Endothelial cell of umbilical vein (primary cell): ENCODE measurements at regions not wholly inside any gene's neighbourhood (a gene's known extent, or its start where the extent isn't known, plus 50 kb on each side); places are given as distances from the start of the nearest gene placed in this dataset.
"Not testable (repeated sequence)": the region's sequence is repeated elsewhere in the genome, so short reads cannot be mapped to it uniquely, and the experiment has no call there.

Experiments used
- BruUV-seq: library from RNA; stranded (reverse); fragments of 400-500 nt; replicated peaks from 2 replicates; lab custom pipeline; 2021; lab: Mats Ljungman, UMichigan
- CTCF ChIA-PET: fragments of 300-600, 350-600 bp; sonication (Branson Sonifier 250); formaldehyde crosslinking; loops from one replicate; lab custom pipeline; 2021; ENCODE audit warnings: antibody characterized with exemption, inconsistent platforms; lab: Charles Lee
- POLR2A ChIA-PET: fragments of 300-600, 350-600 bp; sonication (Branson Sonifier 250); formaldehyde crosslinking; loops from one replicate; lab custom pipeline; 2021; ENCODE audit warnings: antibody characterized with exemption, inconsistent platforms; lab: Charles Lee
- DNase-seq: peaks from one replicate; pipeline ENCODE4 v3.0.0-alpha.2; 2011; ENCODE audit warnings: low read depth, low spot score
- FAIRE-seq: peaks from 2 replicates; lab custom pipeline; 2011; peaks lifted over from hg19 to GRCh38; lab: Jason Lieb, UNC
- H2AFZ ChIP-seq: 2 replicates; pipeline ENCODE4 v1.6.0; 2012; ENCODE audit warnings: low read depth, low read length, control low read depth, inconsistent platforms
- H3K27ac ChIP-seq: 2 replicates; pipeline ENCODE4 v1.5.1; 2011; ENCODE audit warnings: low read depth, mild to moderate bottlenecking, control low read depth, low read length, moderate library complexity; ENCODE audit not compliant: insufficient read depth
- H3K27me3 ChIP-seq, 2 experiments: 2 replicates each; pipeline versions ENCODE4 v1.6.0 to v1.6.1; 2011; ENCODE audit warnings: low read length in 2 of 2, mixed read lengths in 1 of 2; ENCODE audit not compliant: control insufficient read depth in 2 of 2, insufficient read depth in 2 of 2
- H3K36me3 ChIP-seq, 2 experiments: 2 replicates in 1 of 2; 3 replicates in 1 of 2; pipeline ENCODE4 v1.5.1; 2011; ENCODE audit warnings: low read length in 2 of 2, mild to moderate bottlenecking in 1 of 2, moderate library complexity in 1 of 2; ENCODE audit not compliant: control insufficient read depth in 2 of 2, insufficient read depth in 2 of 2; ENCODE audit errors: extremely low read depth in 1 of 2
- H3K4me1 ChIP-seq: 3 replicates; pipeline ENCODE4 v1.5.1; 2011; ENCODE audit warnings: mild to moderate bottlenecking, low read length; ENCODE audit not compliant: control insufficient read depth, insufficient read depth; ENCODE audit errors: extremely low read depth
- H3K4me2 ChIP-seq: 2 replicates; pipeline ENCODE4 v1.6.1; 2011; ENCODE audit warnings: low read length, control low read depth, mixed read lengths; ENCODE audit not compliant: insufficient read depth
- H3K4me3 ChIP-seq, 3 experiments: fragments of 200-600 bp in 1 of 3; sonication (generic), shearing (Covaris generic) in 1 of 3; replicated peaks in 1 of 3; 2 replicates each; pipeline ENCODE4 v1.5.1; 2011 to 2016; ENCODE audit warnings: control low read depth in 3 of 3, low read length in 3 of 3, mild to moderate bottlenecking in 2 of 3, inconsistent platforms in 1 of 3, low read depth in 1 of 3, moderate library complexity in 1 of 3; ENCODE audit not compliant: insufficient read depth in 1 of 3
- H3K79me2 ChIP-seq: 2 replicates; pipeline ENCODE4 v1.6.0; 2012; ENCODE audit warnings: low read length, inconsistent platforms; ENCODE audit not compliant: control insufficient read depth, insufficient read depth
- H3K9ac ChIP-seq: replicated peaks from 2 replicates; pipeline ENCODE3; 2011; ENCODE audit warnings: low read length, control low read depth; ENCODE audit not compliant: insufficient read depth; ENCODE audit errors: extremely low read depth
- H3K9me1 ChIP-seq: replicated peaks from 3 replicates; pipeline ENCODE4 v1.6.0; 2011; ENCODE audit warnings: mild to moderate bottlenecking, low read length; ENCODE audit not compliant: control insufficient read depth, insufficient read depth; ENCODE audit errors: extremely low read depth
- H3K9me3 ChIP-seq: replicated peaks from 2 replicates; pipeline ENCODE4 v1.5.1; 2012; ENCODE audit warnings: low read length, inconsistent platforms; ENCODE audit not compliant: control insufficient read depth, insufficient read depth
- H4K20me1 ChIP-seq: replicated peaks from 2 replicates; pipeline ENCODE3; 2011; ENCODE audit warnings: mild to moderate bottlenecking, low read length; ENCODE audit not compliant: control insufficient read depth, insufficient read depth; ENCODE audit errors: extremely low read depth
- FOS ChIP-seq: IDR thresholded peaks from 2 replicates; pipeline ENCODE4 v1.6.1; 2011; ENCODE audit warnings: mild to moderate bottlenecking, low read length, moderate library complexity, borderline replicate concordance; ENCODE audit not compliant: insufficient read depth
- POLR2A ChIP-seq: IDR thresholded peaks from 2 replicates; pipeline ENCODE4 v1.6.1; 2012; ENCODE audit warnings: low read depth, mild to moderate bottlenecking, control low read depth, low read length
- dilution Hi-C: fragments of 300-500 bp; cut with MboI; formaldehyde crosslinking; loops from one replicate; pipeline ENCODE4 v1.15.0; 2019; ENCODE audit warnings: low sequenced_read_pairs; ENCODE audit not compliant: extremely low pct_ligation_motif_present
- intact Hi-C: fragments of 100-400 bp; cut with micrococcal nuclease; formaldehyde crosslinking; loops from one replicate; pipeline ENCODE4 v1.10.0; 2022
- TF ChIP-seq, protein P1 (sequence below): IDR thresholded peaks from 2 replicates; pipeline ENCODE4 v1.6.1; 2011; ENCODE audit not compliant: insufficient read depth, insufficient read length

DNA sequence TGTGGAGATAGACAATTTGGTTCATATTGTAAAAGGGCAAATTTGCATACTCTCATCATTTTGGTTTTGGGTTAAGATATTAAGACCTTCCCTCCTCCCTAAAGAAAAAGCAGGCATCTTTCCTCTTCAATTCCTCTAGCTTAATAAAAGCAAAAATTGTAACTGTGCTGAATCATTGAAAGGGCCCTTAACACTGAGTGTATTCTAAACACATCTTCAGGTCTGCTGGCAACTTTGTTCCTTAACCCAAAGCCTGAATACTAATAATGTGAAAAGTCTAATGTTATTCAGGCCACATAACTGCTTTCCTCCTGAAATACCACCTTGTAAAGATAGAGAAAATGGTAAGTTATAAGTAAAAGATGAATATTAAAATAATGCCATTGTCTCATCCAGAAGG lies 1200.5 kb upstream of the FAM98A start:
- POLR2A ChIA-PET, result no interaction called here
- no peak overlapping the region for H3K4me3 ChIP-seq

DNA sequence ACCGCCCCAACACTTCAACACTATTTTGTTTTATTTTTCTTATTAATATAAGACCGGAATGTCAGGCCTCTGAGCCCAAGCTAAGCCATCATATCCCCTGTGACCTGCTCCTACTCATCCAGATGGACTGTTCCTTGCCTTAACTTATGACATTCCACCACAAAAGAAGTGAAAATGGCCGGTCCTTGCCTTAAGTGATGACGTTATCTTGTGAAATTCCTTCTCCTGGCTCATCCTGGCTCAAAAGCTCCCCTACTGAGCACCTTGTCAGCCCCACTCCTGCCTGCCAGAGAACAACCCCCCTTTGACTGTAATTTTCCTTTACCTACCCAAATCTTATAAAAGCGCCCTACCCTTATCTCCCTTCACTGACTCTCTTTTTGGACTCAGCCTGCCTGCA lies 1196.5 kb upstream of the FAM98A start:
- POLR2A ChIA-PET, H3K27me3 ChIP-seq, H3K79me2 ChIP-seq, H3K27ac ChIP-seq, H2AFZ ChIP-seq, H3K4me3 ChIP-seq, H3K36me3 ChIP-seq, CTCF ChIA-PET, FAIRE-seq, intact Hi-C loops, dilution Hi-C loops, BruUV-seq, H3K4me2 ChIP-seq, H3K9ac ChIP-seq, H3K9me1 ChIP-seq, DNase-seq, H3K4me1 ChIP-seq, H3K9me3 ChIP-seq, H4K20me1 ChIP-seq: not testable (repeated sequence)

More for the DNA sequence above, 1200.5 kb upstream of the FAM98A start:
- no peak for DNase-seq
- no peaks in the 10 kb centered on the region for H3K9me1 ChIP-seq
- TF ChIP-seq POLR2A, result no peak
- no peak for TF ChIP-seq FOS
- TF ChIP-seq, protein P1, sequence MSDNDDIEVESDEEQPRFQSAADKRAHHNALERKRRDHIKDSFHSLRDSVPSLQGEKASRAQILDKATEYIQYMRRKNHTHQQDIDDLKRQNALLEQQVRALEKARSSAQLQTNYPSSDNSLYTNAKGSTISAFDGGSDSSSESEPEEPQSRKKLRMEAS, result no peak
- FAIRE-seq, result no peak
- H3K4me2 ChIP-seq, result no peak overlapping the region
- CTCF ChIA-PET, result no interaction called here
- BruUV-seq, result no TSS peak
- H3K79me2 ChIP-seq, result no peaks in the 10 kb centered on the region
- H3K9me3 ChIP-seq, result no peaks in the 10 kb centered on the region
- H3K9ac ChIP-seq, result no peak overlapping the region
- no peaks in the 10 kb centered on the region for H4K20me1 ChIP-seq
- H3K27me3 ChIP-seq, result no peaks in the 10 kb centered on the region
- no peaks in the 10 kb centered on the region for H3K36me3 ChIP-seq
- H3K4me1 ChIP-seq, result no peaks in the 10 kb centered on the region
- dilution Hi-C loops (no loop called here), intact Hi-C loops (no loop called here)
- H2AFZ ChIP-seq, result no peak overlapping the region
- no peak overlapping the region for H3K27ac ChIP-seq
